ENCODE measurements at regions not wholly inside any gene's neighbourhood (a gene's known extent, or its start where the extent isn't known, plus 50 kb on each side); places are given as distances from the start of the nearest gene placed in this dataset.
"Not testable (repeated sequence)": the region's sequence is repeated elsewhere in the genome, so short reads cannot be mapped to it uniquely, and the experiment has no call there.

GRCh38 chr2:185275979-185276378, 462.6 kb upstream of the FSIP2 start:
- not testable (repeated sequence) for TF ChIP-seq GATA2 (IDR thresholded peaks at IDR 0.05; ENCODE audit: insufficient read depth, insufficient read length, low read depth, low read length); CTCF (IDR thresholded peaks at IDR 0.05; ENCODE audit: extremely low read depth in 1 of 2, insufficient read depth in 1 of 2, low read depth in 1 of 2, low read length in 2 of 2); POLR2AphosphoS5 (IDR thresholded peaks at IDR 0.05; ENCODE audit: insufficient read depth, low read depth, low read length); EZH2 (IDR thresholded peaks at IDR 0.05; ENCODE audit: borderline replicate concordance, low read depth, low read length, severe bottlenecking); MYC (IDR thresholded peaks at IDR 0.05; ENCODE audit: low read depth, low read length); FOS (IDR thresholded peaks at IDR 0.05; ENCODE audit: borderline replicate concordance, insufficient read depth, low read length)

Data from endothelial cell of umbilical vein (primary cell).